HG03565 (cell line): ENCODE measurements at regions not wholly inside any gene's neighbourhood (a gene's known extent, or its start where the extent isn't known, plus 50 kb on each side); places are given as distances from the start of the nearest gene placed in this dataset.

ENCODE experiments used
- ATAC-seq: cut with Tn5 transposase; IDR thresholded peaks from one replicate; pipeline ENCODE4 v1.9.1; 2021; ENCODE audit warnings: mild to moderate bottlenecking, moderate library complexity; ENCODE audit not compliant: unreplicated experiment

DNA sequence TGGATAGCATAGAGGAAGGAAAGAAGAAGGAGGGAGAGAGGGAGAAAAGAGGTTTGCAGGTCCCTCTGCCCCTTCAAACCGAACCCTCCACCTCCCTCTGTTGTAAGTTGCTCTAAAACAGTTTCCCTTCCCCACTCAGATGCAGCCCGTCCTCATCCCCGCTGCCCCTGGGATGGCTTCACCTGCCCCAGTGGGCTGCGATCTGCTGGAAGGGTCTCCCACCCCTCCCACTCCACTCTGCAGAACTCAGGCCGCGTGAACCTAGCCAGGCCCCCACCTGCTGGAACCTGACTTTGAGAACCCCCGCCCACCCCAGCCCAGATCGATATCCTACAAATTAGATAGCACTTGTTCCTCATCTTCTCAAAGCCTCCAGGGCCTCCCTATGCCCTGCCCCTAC is 190.8 kb downstream of the DLL1 start:
- ATAC-seq = no peak

DNA sequence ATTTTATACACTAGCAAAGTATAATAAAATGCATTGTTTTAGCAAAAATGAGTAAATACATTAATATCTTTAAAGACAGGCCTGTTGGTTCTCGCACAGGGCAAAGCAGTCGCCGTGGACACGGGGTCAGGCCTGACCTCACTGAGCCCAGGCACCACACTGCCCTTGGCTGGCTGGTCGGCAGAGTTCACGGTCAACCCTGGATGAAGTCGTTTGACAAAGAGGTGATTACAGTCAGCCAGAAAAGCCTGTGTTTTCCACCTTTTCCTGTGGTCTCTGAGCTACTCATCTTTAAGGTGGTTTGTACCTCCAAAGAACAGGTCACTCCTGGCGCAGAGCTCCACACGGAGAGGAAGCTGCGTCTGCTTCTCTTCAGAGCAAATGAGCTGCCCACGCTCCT is 191.5 kb downstream of the DLL1 start:
- ATAC-seq = no peak

DNA sequence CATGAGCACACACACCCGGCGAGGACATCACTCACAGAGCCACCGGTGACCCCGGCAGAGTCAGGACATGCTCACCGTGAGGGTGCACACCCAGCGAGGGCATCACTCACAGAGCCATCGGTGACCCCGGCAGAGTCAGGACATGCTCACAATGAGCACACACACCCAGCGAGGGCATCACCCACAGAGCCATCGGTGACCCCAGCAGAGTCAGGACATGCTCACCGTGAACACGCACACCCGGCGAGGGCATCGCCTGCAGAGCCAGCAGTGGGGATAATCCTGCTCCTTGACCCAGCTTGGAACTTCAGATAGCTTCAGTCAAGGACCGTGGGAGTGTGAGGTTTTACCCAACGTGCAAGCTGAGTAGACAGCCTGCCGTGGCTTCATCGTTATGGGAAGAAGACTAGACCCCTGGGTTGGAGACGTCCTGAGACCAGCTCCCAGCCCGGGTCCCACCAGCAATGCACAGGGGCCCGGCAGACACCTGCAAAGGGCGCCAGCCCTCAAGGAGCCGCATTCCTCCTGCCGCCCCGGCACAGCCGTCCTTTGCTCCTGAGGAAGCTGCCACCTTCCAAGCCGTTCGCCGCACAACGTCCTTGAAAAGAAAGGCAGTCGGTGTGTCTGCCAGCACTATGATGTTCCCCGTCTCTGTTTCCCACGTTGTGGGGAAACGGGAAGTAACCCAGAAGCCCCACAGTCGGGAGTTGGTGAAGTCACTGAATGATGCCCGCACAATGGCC is 192.3 kb downstream of the DLL1 start:
- ATAC-seq = no peak

DNA sequence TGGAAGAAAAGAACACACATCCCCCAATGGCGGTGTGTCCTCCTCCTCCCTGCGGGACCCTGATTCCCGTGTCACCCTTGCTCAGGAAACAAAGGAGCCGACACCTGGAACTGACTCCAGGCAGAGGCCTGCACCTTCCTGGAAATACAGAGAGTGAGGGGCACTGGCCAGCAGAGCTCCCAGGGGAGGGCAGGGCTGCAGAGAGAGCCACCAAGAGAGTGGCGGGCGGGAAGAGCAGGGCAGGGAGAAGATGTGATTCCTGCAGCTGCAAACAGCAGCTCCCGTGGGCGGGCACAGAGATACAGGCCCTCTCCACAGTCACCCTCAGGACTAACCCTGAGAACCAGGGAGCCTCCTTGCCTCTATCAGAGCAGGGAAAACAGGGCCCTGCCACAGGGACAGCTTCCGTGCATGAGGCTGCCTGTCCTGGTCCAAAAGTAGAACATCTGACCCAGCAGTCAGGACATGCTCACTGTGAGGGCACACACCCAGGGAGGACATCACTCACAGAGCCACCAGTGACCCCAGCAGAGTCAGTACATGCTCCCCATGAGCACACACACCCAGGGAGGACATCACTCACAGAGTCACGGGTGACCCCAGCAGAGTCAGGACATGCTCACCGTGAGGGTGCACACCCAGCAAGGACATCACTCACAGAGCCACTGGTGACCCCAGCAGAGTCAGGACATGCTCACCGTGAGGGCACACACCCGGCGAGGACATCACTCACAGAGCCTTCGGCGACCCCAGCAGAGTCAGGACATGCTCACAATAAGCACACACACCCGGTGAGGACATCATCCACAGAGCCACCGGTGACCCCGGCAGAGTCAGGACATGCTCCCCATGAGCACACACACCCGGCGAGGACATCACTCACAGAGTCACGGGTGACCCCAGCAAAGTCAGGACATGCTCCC is 193.1 kb downstream of the DLL1 start:
- no peak for ATAC-seq

DNA sequence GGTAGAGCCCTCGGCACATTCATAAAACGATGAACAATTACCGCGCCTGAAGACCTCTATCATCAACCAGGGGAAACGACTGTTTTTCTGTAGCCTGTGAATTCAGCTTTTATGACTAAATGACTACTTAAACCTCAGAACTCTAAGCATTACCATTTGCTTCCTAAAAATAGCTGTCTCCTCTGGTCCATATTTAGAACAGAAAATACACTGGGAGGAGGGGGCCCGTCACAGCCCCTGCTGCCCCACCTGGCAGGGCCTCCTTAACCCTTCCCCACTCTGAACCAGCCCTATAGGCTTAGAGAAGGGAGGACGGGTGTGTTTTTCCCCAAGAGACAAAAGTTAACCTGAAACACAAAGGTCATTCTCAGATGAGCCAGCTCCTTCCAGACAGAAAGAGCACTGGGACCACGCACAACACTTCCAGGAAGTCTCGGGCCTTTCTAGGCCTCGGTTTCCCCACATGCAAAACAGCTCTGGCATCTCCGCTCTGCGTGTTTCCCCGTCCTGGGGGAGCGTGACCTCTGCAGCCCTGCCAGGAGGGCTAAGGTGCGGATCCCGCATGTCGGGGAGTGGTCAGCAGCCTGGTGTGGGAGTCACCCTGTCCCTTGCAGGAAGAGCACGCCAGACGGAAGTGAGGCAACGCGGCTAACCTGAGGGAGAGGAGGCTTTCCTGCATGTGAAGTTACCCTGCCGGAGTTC is 193.9 kb downstream of the DLL1 start:
- ATAC-seq = no peak

- no peak for ATAC-seq
Observed at GRCh38 chr6:170096191-170096802, 194.6 kb downstream of the DLL1 start.

- ATAC-seq = no peak
Observed at GRCh38 chr6:170095273-170095981, 195.5 kb downstream of the DLL1 start.

GRCh38 chr6:170094686-170095272 is 196.1 kb downstream of the DLL1 start:
- ATAC-seq = no peak

GRCh38 chr6:170093658-170094596 is 197.0 kb downstream of the DLL1 start:
- ATAC-seq = no peak

DNA sequence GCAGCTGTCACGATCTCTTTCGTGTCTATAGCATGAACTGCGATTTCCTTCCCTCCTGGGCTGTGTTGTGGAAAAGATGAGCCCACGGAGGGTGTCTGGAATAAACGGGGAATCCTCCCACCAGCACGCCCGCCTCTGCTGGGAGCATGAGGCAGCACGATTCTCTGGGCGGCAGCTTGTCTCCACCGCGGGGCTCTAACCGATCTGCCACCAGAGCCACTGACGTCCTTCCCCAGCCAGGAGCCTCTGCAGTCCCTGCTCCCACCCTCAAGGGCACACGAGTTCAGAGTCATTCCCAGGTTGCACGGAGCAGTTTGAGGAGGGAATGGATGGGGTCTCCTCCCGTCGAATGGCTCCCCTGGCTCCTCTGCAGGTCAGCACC is 197.6 kb downstream of the DLL1 start:
- ATAC-seq = no peak

GRCh38 chr6:170092826-170093225 is 198.1 kb downstream of the DLL1 start:
- no peak for ATAC-seq

DNA sequence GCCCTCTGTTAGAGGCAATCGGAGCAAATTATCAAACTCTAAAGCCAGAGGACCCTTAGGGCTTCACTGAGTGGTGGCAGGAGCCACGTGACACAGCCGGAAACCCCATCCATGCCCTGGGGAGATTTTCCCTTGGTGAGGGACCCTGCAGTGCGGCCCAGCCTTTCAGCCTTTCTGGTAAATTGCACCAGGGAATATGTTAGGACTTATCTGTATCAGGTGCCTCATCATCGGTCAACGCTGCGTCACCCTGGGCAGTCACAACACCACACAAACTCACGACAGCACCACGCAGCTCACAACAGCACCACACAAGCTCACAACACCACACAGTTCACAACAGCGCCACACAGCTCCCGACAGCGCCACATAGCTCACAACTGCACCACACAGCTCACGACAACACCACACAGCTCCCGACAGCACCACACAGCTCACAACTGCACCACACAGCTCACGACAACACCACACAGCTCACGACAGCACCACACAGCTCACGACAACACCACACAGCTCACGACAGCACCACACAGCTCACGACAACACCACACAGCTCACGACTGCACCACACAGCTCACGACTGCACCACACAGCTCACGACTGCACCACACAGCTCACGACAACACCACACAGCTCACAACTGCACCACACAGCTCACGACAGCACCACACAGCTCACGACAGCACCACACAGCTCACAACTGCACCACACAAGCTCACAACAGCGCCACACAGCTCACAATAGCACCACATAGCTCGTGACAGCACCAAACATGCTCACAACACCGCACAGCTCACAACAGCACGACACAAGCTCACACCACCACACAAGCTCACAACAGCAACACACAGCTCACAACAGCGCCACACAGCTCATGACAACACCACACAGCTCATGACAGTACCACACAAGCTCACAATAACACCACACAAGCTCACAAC is 199.0 kb downstream of the DLL1 start:
- ATAC-seq = no peak

DNA sequence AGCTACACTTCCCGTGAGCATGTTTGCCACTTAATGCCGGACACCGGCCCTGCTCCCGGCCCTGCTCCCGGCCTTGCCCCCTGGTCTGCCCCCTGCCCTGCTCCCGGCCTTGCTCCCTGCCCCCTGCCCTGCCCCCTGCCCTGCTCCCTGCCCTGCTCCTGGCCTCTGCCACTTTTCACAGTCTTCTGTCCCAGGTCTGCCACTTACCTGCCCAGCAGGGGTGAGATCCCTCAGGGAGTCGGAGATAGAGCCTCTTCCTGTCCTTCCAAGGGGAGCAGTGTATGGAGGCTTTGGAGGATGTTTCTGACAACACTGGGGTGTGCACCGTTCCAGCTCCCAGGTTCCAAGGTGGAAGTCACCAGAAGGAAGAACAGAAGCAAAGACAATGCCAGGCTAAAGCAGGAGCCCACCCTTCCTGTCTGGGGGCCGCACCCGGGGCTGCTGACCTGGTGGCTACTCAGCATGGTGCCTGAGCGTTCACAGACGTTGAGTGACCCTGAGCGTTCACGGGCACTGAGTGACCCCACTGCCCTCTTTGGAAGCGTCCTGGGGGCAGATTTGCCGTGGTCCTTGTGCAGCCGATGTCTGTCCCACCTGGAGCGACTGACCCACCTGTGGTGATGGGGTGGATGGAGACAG is 199.8 kb downstream of the DLL1 start:
- no peak for ATAC-seq

- ATAC-seq = no peak
Observed at GRCh38 chr6:170090561-170090960, 200.3 kb downstream of the DLL1 start.

DNA sequence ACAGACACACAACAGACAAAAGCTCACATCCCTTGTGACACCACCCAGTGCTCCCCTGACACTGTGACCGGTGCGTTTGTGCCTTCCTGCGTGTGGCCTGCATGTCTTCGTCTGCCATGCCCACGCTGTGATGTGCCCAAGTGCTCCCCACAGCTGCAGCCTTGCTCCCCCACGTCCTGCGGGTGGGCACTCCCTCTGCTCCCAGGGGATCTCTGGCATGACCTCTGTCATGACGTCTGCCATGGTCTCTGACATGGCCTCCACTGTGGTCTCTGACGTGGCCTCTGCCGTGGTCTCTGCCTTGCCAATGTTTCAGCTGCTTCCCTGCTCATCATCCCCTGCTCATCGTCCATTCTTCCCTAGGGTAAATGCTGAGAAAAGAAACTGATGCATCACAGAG is 200.9 kb downstream of the DLL1 start:
- ATAC-seq = no peak

GRCh38 chr6:170088582-170088955 is 202.3 kb downstream of the DLL1 start:
- ATAC-seq = no peak

- ATAC-seq = peak; percentile 39
Observed at GRCh38 chr6:170087941-170088581, 202.8 kb downstream of the DLL1 start.
